Ovary (tissue), 3 donors: ENCODE measurements at regions not wholly inside any gene's neighbourhood (a gene's known extent, or its start where the extent isn't known, plus 50 kb on each side); places are given as distances from the start of the nearest gene placed in this dataset.

Experiments
- POLR2A ChIP-seq: fragments of 450-650 bp; IDR thresholded peaks from one replicate; pipeline ENCODE4 v1.6.1; 2017; ENCODE audit warnings: antibody characterized with exemption, mild to moderate bottlenecking, moderate library complexity
- TF ChIP-seq, protein P1 (sequence below), 3 donors: fragments of 450-650 bp in 2 of 3; fragments of 200-600 bp in 1 of 3; IDR thresholded peaks; one replicate each; pipeline versions ENCODE4 v1.5.1 to v1.8.0; 2016 to 2022; ENCODE audit warnings: antibody characterized with exemption in 3 of 3, mild to moderate bottlenecking in 1 of 3
- donor health status: DM: no; HTN: no; CAD: no.

DNA sequence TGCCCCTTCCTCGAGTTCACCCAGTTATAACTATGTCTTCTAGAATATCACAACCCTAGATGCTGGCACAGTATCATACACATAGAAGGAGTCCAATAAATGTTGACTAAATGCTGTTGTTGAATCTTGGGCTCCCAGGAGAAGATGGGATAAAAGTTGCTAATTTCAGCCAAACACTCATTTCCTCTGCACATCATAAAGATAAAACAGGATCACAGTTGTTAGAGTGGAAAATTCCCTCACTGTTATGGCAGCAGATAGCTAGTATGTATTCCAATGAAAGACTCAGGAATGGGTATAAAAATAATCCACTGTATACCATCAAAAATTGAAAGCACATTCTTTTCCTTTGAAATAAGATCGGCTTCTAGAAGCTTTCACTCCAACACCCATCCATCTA lies 294.9 kb upstream of the TSHZ2 start:
- TF ChIP-seq, protein P1, sequence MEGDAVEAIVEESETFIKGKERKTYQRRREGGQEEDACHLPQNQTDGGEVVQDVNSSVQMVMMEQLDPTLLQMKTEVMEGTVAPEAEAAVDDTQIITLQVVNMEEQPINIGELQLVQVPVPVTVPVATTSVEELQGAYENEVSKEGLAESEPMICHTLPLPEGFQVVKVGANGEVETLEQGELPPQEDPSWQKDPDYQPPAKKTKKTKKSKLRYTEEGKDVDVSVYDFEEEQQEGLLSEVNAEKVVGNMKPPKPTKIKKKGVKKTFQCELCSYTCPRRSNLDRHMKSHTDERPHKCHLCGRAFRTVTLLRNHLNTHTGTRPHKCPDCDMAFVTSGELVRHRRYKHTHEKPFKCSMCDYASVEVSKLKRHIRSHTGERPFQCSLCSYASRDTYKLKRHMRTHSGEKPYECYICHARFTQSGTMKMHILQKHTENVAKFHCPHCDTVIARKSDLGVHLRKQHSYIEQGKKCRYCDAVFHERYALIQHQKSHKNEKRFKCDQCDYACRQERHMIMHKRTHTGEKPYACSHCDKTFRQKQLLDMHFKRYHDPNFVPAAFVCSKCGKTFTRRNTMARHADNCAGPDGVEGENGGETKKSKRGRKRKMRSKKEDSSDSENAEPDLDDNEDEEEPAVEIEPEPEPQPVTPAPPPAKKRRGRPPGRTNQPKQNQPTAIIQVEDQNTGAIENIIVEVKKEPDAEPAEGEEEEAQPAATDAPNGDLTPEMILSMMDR (IDR thresholded peaks at IDR 0.05), result no peak
- no peak for TF ChIP-seq POLR2A
